Mesendoderm (in vitro differentiated cells): ENCODE measurements at regions not wholly inside any gene's neighbourhood (a gene's known extent, or its start where the extent isn't known, plus 50 kb on each side); places are given as distances from the start of the nearest gene placed in this dataset.

ENCODE experiments used
- DNase-seq: peaks from one replicate; pipeline ENCODE4 v3.0.0; 2013
- H2AK5ac ChIP-seq: 2 replicates; pipeline ENCODE4 v1.6.1; 2013; ENCODE audit warnings: low read length, inconsistent platforms
- H2BK120ac ChIP-seq: 2 replicates; pipeline ENCODE4 v1.6.1; 2013; ENCODE audit warnings: low read depth, mild to moderate bottlenecking, low read length, moderate library complexity, mixed read lengths
- H2BK15ac ChIP-seq: replicated peaks from 2 replicates; pipeline ENCODE4 v1.6.1; 2013; ENCODE audit warnings: low read depth, mild to moderate bottlenecking, moderate library complexity
- H2BK5ac ChIP-seq: 2 replicates; pipeline ENCODE4 v1.6.1; 2013; ENCODE audit warnings: low read length, inconsistent platforms
- H3K18ac ChIP-seq: 2 replicates; pipeline ENCODE4 v1.6.1; 2013; ENCODE audit warnings: mild to moderate bottlenecking, low read length, mixed read lengths
- H3K23ac ChIP-seq: one replicate; pipeline ENCODE4 v1.6.1; 2013; ENCODE audit warnings: low read length
- H3K27ac ChIP-seq: 2 replicates; pipeline ENCODE4 v1.5.1; 2013; ENCODE audit warnings: low read depth, mild to moderate bottlenecking, inconsistent platforms, low read length, moderate library complexity
- H3K27me3 ChIP-seq: 2 replicates; pipeline ENCODE4 v1.6.1; 2013; ENCODE audit warnings: low read length, control low read depth, mild to moderate bottlenecking, inconsistent platforms; ENCODE audit not compliant: insufficient read depth, poor library complexity
- H3K36me3 ChIP-seq: 2 replicates; pipeline ENCODE4 v1.6.1; 2013; ENCODE audit warnings: low read length, inconsistent platforms; ENCODE audit not compliant: control insufficient read depth, insufficient read depth
- H3K4ac ChIP-seq: one replicate; pipeline ENCODE4 v1.6.1; 2013; ENCODE audit warnings: low read depth, mild to moderate bottlenecking, low read length, moderate library complexity
- H3K4me1 ChIP-seq: 2 replicates; pipeline ENCODE4 v1.6.1; 2013; ENCODE audit warnings: low read depth, low read length, inconsistent platforms; ENCODE audit not compliant: control insufficient read depth
- H3K4me2 ChIP-seq: 2 replicates; pipeline ENCODE4 v1.6.1; 2013; ENCODE audit warnings: low read length
- H3K4me3 ChIP-seq: 2 replicates; pipeline ENCODE4 v1.5.1; 2013; ENCODE audit warnings: mild to moderate bottlenecking, low read length
- H3K56ac ChIP-seq: one replicate; pipeline ENCODE4 v1.6.1; 2013; ENCODE audit warnings: low read length
- H3K79me1 ChIP-seq: 2 replicates; pipeline ENCODE4 v1.6.1; 2013; ENCODE audit warnings: low read length, inconsistent platforms
- H3K79me2 ChIP-seq: 2 replicates; pipeline ENCODE4 v1.6.1; 2013; ENCODE audit warnings: mild to moderate bottlenecking, low read length; ENCODE audit not compliant: control insufficient read depth, insufficient read depth
- H3K9ac ChIP-seq: 2 replicates; pipeline ENCODE4 v1.6.1; 2013; ENCODE audit warnings: low read length, inconsistent platforms
- H4K5ac ChIP-seq: one replicate; pipeline ENCODE4 v1.6.1; 2013; ENCODE audit warnings: low read length
- H4K8ac ChIP-seq: one replicate; pipeline ENCODE4 v1.6.1; 2013; ENCODE audit warnings: low read depth, mild to moderate bottlenecking, control low read depth, low read length, moderate library complexity
- WGBS: extraction: QIAGEN DNeasy Blood & Tissue Kit; methylation state at CpG from one replicate; pipeline ENCODE4 v1.1.7; 2013; ENCODE audit warnings: low lambda C conversion rate, missing lambda C conversion rate; ENCODE audit not compliant: insufficient coverage; ENCODE audit errors: extremely low coverage; 5-methylcytosine and 5-hydroxymethylcytosine counted together

DNA sequence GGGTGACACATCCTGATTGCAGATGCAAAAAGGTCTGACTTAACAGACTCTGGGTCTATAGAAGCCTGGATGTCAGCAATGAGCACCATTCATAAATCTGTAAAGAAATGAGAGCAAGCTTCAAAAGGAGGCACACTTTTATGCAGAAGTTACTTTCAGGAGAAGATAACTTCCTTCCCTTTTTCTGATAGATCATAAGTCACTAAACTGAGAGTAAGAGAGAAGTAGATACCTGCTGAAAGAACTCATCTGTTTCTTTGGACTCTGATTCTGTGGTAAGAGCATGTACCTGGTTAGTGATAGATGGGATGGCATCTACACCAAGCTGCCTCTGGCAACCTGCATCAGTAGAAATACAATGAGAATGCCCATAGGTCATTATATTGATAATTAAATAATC, 525.6 kb downstream of the CETN3 start:
- Histone ChIP-seq H3K4ac (no peak overlapping the region), H3K27me3 (no peaks in the 10 kb centered on the region), H2BK120ac (no peak overlapping the region), H3K36me3 (no peaks in the 10 kb centered on the region), H3K4me2 (no peak overlapping the region), H2BK5ac (no peak overlapping the region), H4K5ac (no peak overlapping the region), H3K4me1 (no peaks in the 10 kb centered on the region), H3K18ac (no peak overlapping the region), H3K23ac (no peak overlapping the region), H2AK5ac (no peak overlapping the region), H3K79me1 (no peaks in the 10 kb centered on the region), H3K9ac (no peak overlapping the region), H3K79me2 (no peaks in the 10 kb centered on the region), H3K4me3 (no peak overlapping the region), H2BK15ac (no peak overlapping the region), H3K27ac (no peak overlapping the region), H3K56ac (no peak overlapping the region), H4K8ac (no peak overlapping the region)
- DNase-seq = no peak

DNA sequence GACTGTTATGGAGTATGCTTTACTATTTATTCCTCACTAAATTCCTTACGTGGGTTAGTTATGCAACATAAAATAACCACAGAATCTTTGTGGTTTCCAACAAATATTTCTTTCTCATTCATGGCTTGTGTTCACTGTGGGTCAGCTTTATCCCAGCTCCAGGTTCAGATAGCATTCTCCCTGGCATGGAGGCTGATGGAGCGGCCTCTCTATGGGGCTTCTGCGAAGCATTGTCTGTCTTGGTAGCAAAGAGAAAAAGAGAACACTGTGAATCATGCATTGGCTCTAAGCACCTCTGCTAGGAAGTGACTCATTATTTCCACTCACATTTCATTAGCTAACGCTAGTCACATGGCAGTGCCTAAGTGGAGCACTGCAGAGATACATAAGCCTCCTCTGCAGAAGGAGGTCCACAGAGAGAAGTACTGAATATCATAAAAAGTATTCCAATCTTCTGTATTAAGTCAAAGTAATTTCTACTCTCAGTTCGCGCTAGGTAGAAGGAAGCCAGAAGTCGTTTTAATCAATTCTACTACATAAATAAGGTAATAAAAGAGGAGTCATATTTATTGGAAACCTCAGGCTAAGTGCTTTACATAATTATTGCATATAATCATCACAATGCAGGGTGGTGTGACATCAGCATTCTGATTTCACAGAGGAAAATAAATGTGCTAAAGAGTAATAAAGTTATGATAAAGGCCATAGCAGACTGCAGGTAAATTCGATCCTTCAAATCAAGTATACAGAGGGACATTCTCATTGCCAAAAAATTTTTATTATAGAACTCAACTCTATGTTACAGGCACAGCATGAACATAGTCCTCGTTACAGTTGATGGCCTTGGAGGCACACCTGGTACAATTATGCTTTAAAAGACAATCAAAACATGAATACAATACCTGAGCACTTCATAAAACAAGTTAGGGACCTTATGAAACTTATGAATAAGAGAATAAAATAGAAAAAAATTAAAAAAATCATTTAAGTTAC, 531.1 kb downstream of the CETN3 start:
- Histone ChIP-seq H3K79me2 (no peaks in the 10 kb centered on the region), H3K27me3 (no peaks in the 10 kb centered on the region), H2BK15ac (no peak overlapping the region), H3K23ac (no peak overlapping the region), H3K36me3 (no peaks in the 10 kb centered on the region), H3K27ac (no peak overlapping the region), H3K4me1 (no peaks in the 10 kb centered on the region), H3K4me3 (no peak overlapping the region), H3K79me1 (no peaks in the 10 kb centered on the region), H2BK120ac (no peak overlapping the region), H3K4ac (no peak overlapping the region), H3K56ac (no peak overlapping the region), H4K5ac (no peak overlapping the region), H4K8ac (no peak overlapping the region), H3K4me2 (no peak overlapping the region), H3K18ac (no peak overlapping the region), H3K9ac (no peak overlapping the region), H2AK5ac (no peak overlapping the region), H2BK5ac (no peak overlapping the region)
- peak; percentile 73 for DNase-seq
- no CpG with 5 or more reads among the region's 9 CpGs for WGBS

DNA sequence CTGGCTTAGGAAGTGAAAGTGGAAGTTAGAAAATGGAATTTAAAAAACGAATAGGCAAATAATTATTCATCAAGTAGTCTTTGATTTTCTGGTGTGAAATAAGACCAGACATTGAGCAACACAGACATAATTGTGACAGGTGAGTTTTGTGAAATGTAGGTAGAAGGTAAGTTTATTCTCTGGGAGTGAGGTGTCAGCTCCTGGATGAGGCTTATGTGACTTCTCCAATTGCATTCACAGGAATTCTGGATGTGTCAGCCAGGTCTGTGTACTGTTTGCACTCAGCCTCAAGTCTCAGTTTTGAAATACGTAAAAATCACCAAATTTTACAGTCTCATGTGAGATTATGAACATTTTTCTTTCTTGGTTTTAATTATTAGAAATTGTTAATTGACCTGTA, 537.6 kb downstream of the CETN3 start:
- Histone ChIP-seq H3K27ac (no peak overlapping the region), H3K56ac (no peak overlapping the region), H3K4me1 (no peaks in the 10 kb centered on the region), H3K36me3 (no peaks in the 10 kb centered on the region), H2BK120ac (no peak overlapping the region), H3K4me3 (no peak overlapping the region), H3K9ac (no peak overlapping the region), H3K79me2 (no peaks in the 10 kb centered on the region), H2BK5ac (no peak overlapping the region), H3K4ac (no peak overlapping the region), H3K23ac (no peak overlapping the region), H4K8ac (no peak overlapping the region), H4K5ac (no peak overlapping the region), H3K79me1 (no peaks in the 10 kb centered on the region), H2AK5ac (no peak overlapping the region), H2BK15ac (no peak overlapping the region), H3K4me2 (no peak overlapping the region), H3K18ac (no peak overlapping the region), H3K27me3 (no peaks in the 10 kb centered on the region)
- no CpG with 5 or more reads among the region's 2 CpGs for WGBS
- DNase-seq = no peak

DNA sequence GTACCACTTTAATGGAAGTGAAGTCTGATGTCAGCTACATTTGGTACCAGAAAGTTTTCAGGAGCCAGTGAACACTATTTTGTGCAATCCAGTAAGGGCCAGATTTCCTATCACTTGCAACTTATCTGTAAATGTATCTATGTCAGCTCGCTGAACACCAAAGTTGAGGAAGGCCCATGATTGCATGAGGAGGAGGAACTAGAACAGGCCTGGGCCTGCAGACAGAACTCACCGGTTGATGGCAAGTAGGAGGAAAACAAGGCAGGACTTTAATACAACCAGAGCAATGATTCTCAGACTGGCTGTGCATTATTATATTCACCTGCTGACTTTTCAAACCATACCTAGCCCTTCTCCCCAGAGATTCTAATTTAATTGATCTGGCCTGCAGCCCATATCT, 540.2 kb downstream of the CETN3 start:
- H4K8ac ChIP-seq = no peak overlapping the region
- no CpG with 5 or more reads among the region's 2 CpGs for WGBS
- no peak overlapping the region for H3K9ac ChIP-seq
- no peaks in the 10 kb centered on the region for H3K36me3 ChIP-seq
- no peak overlapping the region for H3K4me3 ChIP-seq
- H2BK120ac ChIP-seq = no peak overlapping the region
- H3K79me1 ChIP-seq = no peaks in the 10 kb centered on the region
- no peak overlapping the region for H3K4ac ChIP-seq
- DNase-seq = no peak
- no peak overlapping the region for H4K5ac ChIP-seq
- H3K27me3 ChIP-seq = no peaks in the 10 kb centered on the region
- no peak overlapping the region for H2AK5ac ChIP-seq
- H3K27ac ChIP-seq = no peak overlapping the region
- no peak overlapping the region for H3K4me2 ChIP-seq
- H3K18ac ChIP-seq = no peak overlapping the region
- no peak overlapping the region for H2BK5ac ChIP-seq
- no peak overlapping the region for H3K23ac ChIP-seq
- H3K4me1 ChIP-seq = no peaks in the 10 kb centered on the region
- H2BK15ac ChIP-seq = no peak overlapping the region
- no peaks in the 10 kb centered on the region for H3K79me2 ChIP-seq
- no peak overlapping the region for H3K56ac ChIP-seq

DNA sequence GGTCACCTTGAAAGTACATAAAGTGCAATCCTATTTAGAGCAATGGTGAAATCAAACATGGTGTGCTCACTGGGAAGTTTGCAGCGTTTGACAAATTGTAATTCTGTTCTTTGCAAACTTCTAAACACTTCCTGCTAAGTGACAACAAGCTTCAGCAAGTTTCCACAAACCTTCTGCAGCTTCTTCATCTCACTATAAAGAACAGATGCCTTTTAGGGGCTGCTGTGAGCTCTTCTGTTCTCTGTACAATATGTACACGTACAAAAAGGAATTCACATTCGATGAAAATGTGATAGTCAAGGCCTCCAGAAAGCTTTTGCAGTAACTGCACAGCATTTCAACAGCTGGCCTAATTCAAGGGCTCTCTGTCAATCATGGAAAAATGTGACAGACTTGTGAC, 543.1 kb downstream of the CETN3 start:
- Histone ChIP-seq H3K4me3 (no peak overlapping the region), H3K23ac (no peak overlapping the region)

DNA sequence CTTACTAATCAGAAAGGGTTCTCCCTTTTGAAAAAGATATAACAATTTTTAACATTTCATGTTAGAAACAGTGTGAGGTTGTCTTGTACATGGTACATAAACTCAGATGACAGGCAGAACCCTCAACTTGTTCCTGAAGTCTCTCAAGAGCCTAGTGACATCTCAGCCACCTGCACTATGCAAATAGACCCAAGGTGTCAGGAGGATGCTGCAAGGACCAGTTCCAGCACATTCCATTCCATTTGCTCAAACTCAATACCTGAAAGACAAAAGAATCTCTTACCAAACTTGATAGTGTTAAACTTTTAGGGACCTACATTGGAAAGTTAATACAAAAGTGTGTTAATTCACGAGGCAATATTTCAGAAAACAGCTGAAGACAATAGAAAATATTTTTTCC, 544.6 kb downstream of the CETN3 start:
- H3K23ac ChIP-seq = no peak overlapping the region
- no peak overlapping the region for H2BK5ac ChIP-seq
- H3K27me3 ChIP-seq = no peaks in the 10 kb centered on the region
- H3K56ac ChIP-seq = no peak overlapping the region
- no peaks in the 10 kb centered on the region for H3K79me1 ChIP-seq
- no peak overlapping the region for H3K4me3 ChIP-seq
- H4K5ac ChIP-seq = no peak overlapping the region
- H3K9ac ChIP-seq = no peak overlapping the region
- H3K4me2 ChIP-seq = no peak overlapping the region
- H3K36me3 ChIP-seq = no peaks in the 10 kb centered on the region
- no peak overlapping the region for H3K27ac ChIP-seq
- no peak overlapping the region for H3K18ac ChIP-seq
- H2BK120ac ChIP-seq = no peak overlapping the region
- peak; percentile 33 for DNase-seq
- no peak overlapping the region for H2BK15ac ChIP-seq
- H4K8ac ChIP-seq = no peak overlapping the region
- H3K4me1 ChIP-seq = no peaks in the 10 kb centered on the region
- no peak overlapping the region for H2AK5ac ChIP-seq
- H3K79me2 ChIP-seq = no peaks in the 10 kb centered on the region
- no peak overlapping the region for H3K4ac ChIP-seq
- WGBS = no CpG with 5 or more reads among the region's 1 CpG

More for the DNA sequence above, 543.1 kb downstream of the CETN3 start:
- H3K27ac ChIP-seq = no peak overlapping the region
- no peak overlapping the region for H2BK120ac ChIP-seq
- no peaks in the 10 kb centered on the region for H3K36me3 ChIP-seq
- no CpG with 5 or more reads among the region's 3 CpGs for WGBS
- H3K4me2 ChIP-seq = no peak overlapping the region
- no peak for DNase-seq
- H3K4ac ChIP-seq = no peak overlapping the region
- no peak overlapping the region for H3K18ac ChIP-seq
- no peaks in the 10 kb centered on the region for H3K4me1 ChIP-seq
- no peak overlapping the region for H4K8ac ChIP-seq
- H2AK5ac ChIP-seq = no peak overlapping the region
- H3K27me3 ChIP-seq = no peaks in the 10 kb centered on the region
- no peaks in the 10 kb centered on the region for H3K79me2 ChIP-seq
- H3K79me1 ChIP-seq = no peaks in the 10 kb centered on the region
- H2BK5ac ChIP-seq = no peak overlapping the region
- H2BK15ac ChIP-seq = no peak overlapping the region
- no peak overlapping the region for H3K56ac ChIP-seq
- H4K5ac ChIP-seq = no peak overlapping the region
- H3K9ac ChIP-seq = no peak overlapping the region
